Ishikawa (cell line): ENCODE measurements at regions not wholly inside any gene's neighbourhood (a gene's known extent, or its start where the extent isn't known, plus 50 kb on each side); places are given as distances from the start of the nearest gene placed in this dataset.

Experiments used
- CEBPB ChIP-seq: IDR thresholded peaks from 2 replicates; pipeline ENCODE4 v1.6.1; 2012
- CREB1 ChIP-seq: IDR thresholded peaks from 2 replicates; pipeline ENCODE4 v1.6.1; 2012; ENCODE audit warnings: low read depth
- EGR1 ChIP-seq: IDR thresholded peaks from 2 replicates; pipeline ENCODE4 v1.6.1; 2012
- EP300 ChIP-seq: IDR thresholded peaks from 2 replicates; pipeline ENCODE4 v1.6.1; 2012; ENCODE audit warnings: borderline replicate concordance
- FOXM1 ChIP-seq: IDR thresholded peaks from 2 replicates; pipeline ENCODE4 v1.6.1; 2012; ENCODE audit warnings: low read depth, borderline replicate concordance
- MAX ChIP-seq: IDR thresholded peaks from 2 replicates; pipeline ENCODE4 v1.6.1; 2012
- NFIC ChIP-seq: IDR thresholded peaks from 2 replicates; pipeline ENCODE4 v1.6.1; 2012
- RAD21 ChIP-seq: IDR thresholded peaks from 2 replicates; pipeline ENCODE4 v1.6.1; 2012; ENCODE audit warnings: low read depth
- REST ChIP-seq: IDR thresholded peaks from 2 replicates; pipeline ENCODE4 v1.6.1; 2012; ENCODE audit warnings: low read depth, mild to moderate bottlenecking
- TAF1 ChIP-seq: IDR thresholded peaks from 2 replicates; pipeline ENCODE4 v1.6.1; 2012; ENCODE audit warnings: low read depth, mild to moderate bottlenecking
- TCF12 ChIP-seq: IDR thresholded peaks from 2 replicates; pipeline ENCODE4 v1.6.1; 2012; ENCODE audit warnings: low read depth
- TEAD4 ChIP-seq: IDR thresholded peaks from 2 replicates; pipeline ENCODE4 v1.6.1; 2012
- YY1 ChIP-seq: IDR thresholded peaks from 2 replicates; pipeline ENCODE4 v1.6.1; 2012; ENCODE audit warnings: low read depth
- ZBTB7A ChIP-seq: IDR thresholded peaks from 2 replicates; pipeline ENCODE4 v1.6.1; 2012; ENCODE audit warnings: low read depth
- TF ChIP-seq, protein P1 (sequence below): IDR thresholded peaks from 2 replicates; pipeline ENCODE4 v1.6.1; 2012

DNA sequence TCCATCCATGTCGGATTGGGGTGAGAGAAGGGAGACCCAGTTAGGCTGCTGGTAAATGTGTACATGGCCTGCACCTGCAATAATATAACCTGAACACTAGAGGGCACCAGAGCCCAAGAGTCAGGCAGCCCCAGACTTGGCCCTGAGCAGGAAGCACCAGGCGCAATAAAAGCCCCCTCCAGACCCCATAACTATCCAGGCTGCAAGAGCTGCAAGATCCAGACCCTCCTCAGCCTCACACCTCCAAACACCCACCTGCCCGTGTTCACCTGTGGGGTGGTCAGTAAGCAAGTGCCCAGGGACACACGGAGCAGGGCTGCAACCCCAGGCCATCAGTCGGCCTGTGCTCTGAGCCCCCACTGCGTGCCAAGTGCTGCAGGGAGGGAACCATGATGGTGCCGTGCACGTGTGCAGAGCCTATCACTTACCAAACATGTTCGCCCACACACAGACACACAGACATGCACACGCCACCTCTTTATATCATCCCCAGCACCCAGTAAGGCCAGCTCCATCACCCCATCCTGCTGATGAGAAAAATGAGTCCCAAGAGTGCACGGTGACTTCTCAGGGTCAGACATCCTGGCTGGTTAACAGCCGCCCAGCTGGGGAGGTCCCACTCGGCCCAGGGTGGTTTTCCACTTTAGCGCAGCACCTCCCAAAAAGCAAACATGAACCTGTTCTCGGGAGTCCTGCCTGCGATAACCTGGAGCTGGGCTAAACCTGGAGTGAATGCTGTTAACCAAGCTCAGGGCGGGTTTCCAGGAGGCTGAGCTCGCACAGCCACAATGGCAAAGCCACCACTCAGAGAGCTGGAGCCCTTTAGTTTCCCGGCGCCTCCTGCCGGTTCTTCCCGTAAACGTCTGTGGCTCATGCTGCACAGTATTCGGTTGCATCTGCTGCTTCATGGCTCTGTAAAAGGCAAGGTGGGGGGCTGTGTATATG, 439.8 kb downstream of the SOX9 start:
- TF ChIP-seq NFIC = no peak
- no peak for TF ChIP-seq EGR1
- TF ChIP-seq RAD21 = peak; percentile 93

DNA sequence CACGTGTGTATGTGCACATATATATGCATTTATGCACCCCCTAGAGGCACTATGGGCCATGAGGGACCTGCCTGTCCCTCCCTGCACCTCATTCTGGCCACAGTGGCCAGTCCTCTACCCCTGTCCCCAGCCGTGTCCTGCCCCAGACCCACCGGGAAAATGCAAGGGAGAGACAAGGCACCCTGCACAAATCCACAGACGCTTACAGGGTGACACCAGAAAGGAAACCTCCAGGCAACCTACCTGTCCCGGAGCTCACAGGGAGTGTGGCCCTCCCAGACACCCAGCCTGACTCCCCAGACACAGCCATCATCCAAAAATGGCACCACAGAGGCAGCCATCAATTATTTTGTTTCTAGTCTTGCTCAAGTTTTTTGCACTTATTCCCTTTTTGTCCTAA, 440.4 kb downstream of the SOX9 start:
- TF ChIP-seq YY1 = no peak
- no peak for TF ChIP-seq MAX
- TF ChIP-seq, protein P1, sequence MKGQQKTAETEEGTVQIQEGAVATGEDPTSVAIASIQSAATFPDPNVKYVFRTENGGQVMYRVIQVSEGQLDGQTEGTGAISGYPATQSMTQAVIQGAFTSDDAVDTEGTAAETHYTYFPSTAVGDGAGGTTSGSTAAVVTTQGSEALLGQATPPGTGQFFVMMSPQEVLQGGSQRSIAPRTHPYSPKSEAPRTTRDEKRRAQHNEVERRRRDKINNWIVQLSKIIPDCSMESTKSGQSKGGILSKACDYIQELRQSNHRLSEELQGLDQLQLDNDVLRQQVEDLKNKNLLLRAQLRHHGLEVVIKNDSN = no peak
- no peak for TF ChIP-seq TCF12
- no peak for TF ChIP-seq CEBPB
- no peak for TF ChIP-seq REST
- TF ChIP-seq EP300 = no peak
- TF ChIP-seq FOXM1 = no peak
- no peak for TF ChIP-seq RAD21
- no peak for TF ChIP-seq NFIC
- no peak for TF ChIP-seq TAF1
- TF ChIP-seq TEAD4 = no peak
- TF ChIP-seq CREB1 = no peak
- TF ChIP-seq ZBTB7A = no peak
- no peak for TF ChIP-seq EGR1

- no peak for TF ChIP-seq RAD21
- no peak for TF ChIP-seq TCF12
- TF ChIP-seq MAX = no peak
- TF ChIP-seq EP300 = no peak
Measured at GRCh38 chr17:72561680-72562079, 440.9 kb downstream of the SOX9 start.

DNA sequence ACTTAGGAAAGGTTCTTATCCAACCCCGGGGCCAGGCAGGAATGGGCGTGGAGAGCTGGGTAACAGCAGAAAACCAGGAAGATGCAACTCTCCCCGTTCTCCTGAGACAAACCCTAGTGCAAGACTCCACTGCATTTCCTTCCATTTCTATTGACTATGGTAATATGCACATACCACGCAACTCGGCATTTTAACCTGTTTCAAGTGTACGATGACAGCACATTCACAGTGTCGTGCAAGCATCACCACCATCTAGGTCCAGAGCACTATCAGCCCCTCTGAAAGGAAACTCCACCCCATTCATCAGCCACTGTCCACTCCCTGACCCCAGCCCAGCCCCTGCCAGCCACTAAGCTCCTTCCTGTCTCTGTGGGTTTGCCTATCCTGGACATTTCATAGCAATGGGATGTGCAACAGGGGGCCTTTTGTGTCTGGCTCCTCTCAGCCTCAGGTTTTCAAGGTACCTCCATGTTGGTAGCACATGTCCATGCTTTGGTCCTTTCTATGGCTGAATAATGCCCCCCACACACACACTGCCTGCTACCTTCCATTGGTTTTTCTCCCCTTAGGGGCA, 441.9 kb downstream of the SOX9 start:
- TF ChIP-seq ZBTB7A (no peak), EP300 (no peak), MAX (no peak), REST (no peak), FOXM1 (no peak), CEBPB (no peak), RAD21 (no peak), YY1 (no peak), CREB1 (no peak), TCF12 (no peak), EGR1 (no peak), TAF1 (no peak), NFIC (no peak)
- TF ChIP-seq, protein P1 = no peak

- no peak for TF ChIP-seq TEAD4
- no peak for TF ChIP-seq MAX
- TF ChIP-seq REST = no peak
- no peak for TF ChIP-seq TCF12
- no peak for TF ChIP-seq TAF1
- no peak for TF ChIP-seq FOXM1
- TF ChIP-seq RAD21 = no peak
- TF ChIP-seq, protein P1 = no peak
- TF ChIP-seq CREB1 = no peak
- no peak for TF ChIP-seq EP300
- TF ChIP-seq ZBTB7A = no peak
- no peak for TF ChIP-seq EGR1
- no peak for TF ChIP-seq CEBPB
- no peak for TF ChIP-seq NFIC
- TF ChIP-seq YY1 = no peak
Measured at GRCh38 chr17:72563952-72564351, 443.1 kb downstream of the SOX9 start.
